Suprapubic skin (tissue), 4 donors: ENCODE measurements at regions not wholly inside any gene's neighbourhood (a gene's known extent, or its start where the extent isn't known, plus 50 kb on each side); places are given as distances from the start of the nearest gene placed in this dataset.

ENCODE experiments used
- DNase-seq, 2 donors: peaks; one replicate each; pipeline ENCODE4 v3.0.0-alpha.2; 2019; ENCODE audit warnings: low spot score in 2 of 2
- H3K27ac ChIP-seq: fragments of 200-600 bp; sonication (generic); one replicate; pipeline ENCODE4 v1.5.1; 2019
- H3K27me3 ChIP-seq: fragments of 200-600 bp; sonication (generic); one replicate; pipeline ENCODE4 v1.5.1; 2019
- H3K36me3 ChIP-seq: fragments of 200-600 bp; sonication (generic); one replicate; pipeline ENCODE4 v1.5.1; 2019
- H3K4me1 ChIP-seq: fragments of 200-600 bp; sonication (generic); one replicate; pipeline ENCODE4 v1.5.1; 2019
- H3K4me3 ChIP-seq: fragments of 200-600 bp; sonication (generic); one replicate; pipeline ENCODE4 v1.5.1; 2019; ENCODE audit warnings: mild to moderate bottlenecking
- H3K9me3 ChIP-seq: fragments of 200-600 bp; sonication (generic); one replicate; pipeline ENCODE4 v1.5.1; 2019
- EP300 ChIP-seq: sonication (generic); formaldehyde crosslinking; IDR thresholded peaks from one replicate; pipeline ENCODE4 v1.6.1; 2017; ENCODE audit warnings: antibody characterized with exemption
- POLR2A ChIP-seq, 2 donors: fragments of 450-650 bp; IDR thresholded peaks; one replicate each; pipeline ENCODE4 v1.6.1; 2017; ENCODE audit warnings: antibody characterized with exemption in 2 of 2, mild to moderate bottlenecking in 2 of 2, moderate library complexity in 2 of 2
- POLR2AphosphoS5 ChIP-seq, 3 donors: sonication (generic); formaldehyde crosslinking; IDR thresholded peaks; one replicate each; pipeline ENCODE4 v1.6.1; 2017; ENCODE audit warnings: antibody characterized with exemption in 3 of 3
- WGBS: methylation state at CpG from one replicate; pipeline ENCODE4 v1.1.5; 2018; 5-methylcytosine and 5-hydroxymethylcytosine counted together
- TF ChIP-seq, protein P1 (sequence below), 2 donors: fragments of 200-600 bp in 1 of 2; fragments of 450-650 bp in 1 of 2; sonication (generic) in 1 of 2; IDR thresholded peaks; one replicate each; pipeline ENCODE4 v1.5.1; 2016 to 2019; ENCODE audit warnings: antibody characterized with exemption in 2 of 2, mild to moderate bottlenecking in 1 of 2, moderate library complexity in 1 of 2

DNA sequence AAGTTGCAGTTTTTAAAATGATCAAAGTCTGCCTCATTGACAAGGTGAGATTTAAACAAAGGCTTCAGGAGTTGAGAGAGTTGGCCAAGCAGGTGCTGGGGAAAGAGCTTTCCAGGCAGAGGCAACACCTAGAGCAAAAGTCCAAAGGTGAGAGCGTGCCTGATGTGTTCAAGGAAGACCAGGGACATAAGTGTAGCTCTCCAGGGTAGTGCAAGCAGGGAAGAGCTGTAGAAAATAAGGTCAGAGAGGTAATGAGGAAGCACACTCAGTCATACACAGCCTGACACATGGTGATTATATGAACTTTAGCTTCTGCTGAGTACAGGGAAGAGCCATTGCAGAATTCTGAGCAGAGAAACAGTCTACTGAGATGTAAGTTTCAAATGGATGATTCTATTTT lies 265.0 kb upstream of the NWD2 start:
- Histone ChIP-seq H3K27ac (no peak overlapping the region), H3K9me3 (no peaks in the 10 kb centered on the region), H3K36me3 (no peaks in the 10 kb centered on the region), H3K4me1 (no peaks in the 10 kb centered on the region), H3K4me3 (no peak overlapping the region), H3K27me3 (no peaks in the 10 kb centered on the region)
- 64% methylated on average over 1 of the region's 1 CpG for WGBS
- no peak for DNase-seq
- TF ChIP-seq, protein P1, sequence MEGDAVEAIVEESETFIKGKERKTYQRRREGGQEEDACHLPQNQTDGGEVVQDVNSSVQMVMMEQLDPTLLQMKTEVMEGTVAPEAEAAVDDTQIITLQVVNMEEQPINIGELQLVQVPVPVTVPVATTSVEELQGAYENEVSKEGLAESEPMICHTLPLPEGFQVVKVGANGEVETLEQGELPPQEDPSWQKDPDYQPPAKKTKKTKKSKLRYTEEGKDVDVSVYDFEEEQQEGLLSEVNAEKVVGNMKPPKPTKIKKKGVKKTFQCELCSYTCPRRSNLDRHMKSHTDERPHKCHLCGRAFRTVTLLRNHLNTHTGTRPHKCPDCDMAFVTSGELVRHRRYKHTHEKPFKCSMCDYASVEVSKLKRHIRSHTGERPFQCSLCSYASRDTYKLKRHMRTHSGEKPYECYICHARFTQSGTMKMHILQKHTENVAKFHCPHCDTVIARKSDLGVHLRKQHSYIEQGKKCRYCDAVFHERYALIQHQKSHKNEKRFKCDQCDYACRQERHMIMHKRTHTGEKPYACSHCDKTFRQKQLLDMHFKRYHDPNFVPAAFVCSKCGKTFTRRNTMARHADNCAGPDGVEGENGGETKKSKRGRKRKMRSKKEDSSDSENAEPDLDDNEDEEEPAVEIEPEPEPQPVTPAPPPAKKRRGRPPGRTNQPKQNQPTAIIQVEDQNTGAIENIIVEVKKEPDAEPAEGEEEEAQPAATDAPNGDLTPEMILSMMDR (IDR thresholded peaks at IDR 0.05) = no peak
- no peak for TF ChIP-seq EP300
- no peak for TF ChIP-seq POLR2A (IDR thresholded peaks at IDR 0.05)
- TF ChIP-seq POLR2AphosphoS5 (IDR thresholded peaks at IDR 0.05) = no peak

DNA sequence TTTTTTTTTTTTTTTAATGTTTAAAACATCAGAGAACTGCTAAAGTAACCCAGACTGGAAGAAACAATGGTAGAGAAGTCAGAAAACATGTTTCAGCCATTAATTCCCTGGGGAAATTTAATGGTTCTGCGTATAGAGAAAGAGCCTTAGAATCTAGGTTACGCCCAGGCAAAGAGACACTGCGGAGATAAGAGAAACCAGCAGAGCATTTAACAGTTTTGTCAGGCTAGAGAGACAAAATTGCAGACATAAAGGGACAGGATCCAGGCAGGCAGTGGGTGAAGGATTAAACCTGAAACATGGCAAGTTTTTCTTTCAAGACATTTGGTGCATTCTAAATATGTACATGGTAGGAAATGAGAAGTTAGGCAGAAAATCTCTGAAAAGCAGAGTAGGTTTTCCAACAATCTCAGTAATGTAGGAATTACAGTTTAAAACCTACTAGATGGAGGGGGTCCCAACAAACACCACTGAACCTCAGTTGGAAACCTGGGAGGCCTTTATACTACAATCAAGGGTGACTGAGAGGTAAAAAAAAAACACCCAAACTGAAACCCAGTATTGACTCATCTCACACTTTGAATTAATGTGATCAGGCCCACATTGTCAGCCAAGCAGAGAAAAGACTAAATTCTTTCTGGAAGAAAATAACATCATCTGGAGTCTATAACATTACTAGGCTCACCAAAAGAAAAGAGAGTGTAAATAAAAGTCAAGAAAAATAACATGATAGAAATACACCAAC lies 254.2 kb upstream of the NWD2 start:
- Histone ChIP-seq H3K27ac (no peak overlapping the region), H3K36me3 (no peaks in the 10 kb centered on the region), H3K27me3 (no peaks in the 10 kb centered on the region), H3K4me1 (no peaks in the 10 kb centered on the region), H3K9me3 (no peaks in the 10 kb centered on the region), H3K4me3 (no peak overlapping the region)
- TF ChIP-seq POLR2A (IDR thresholded peaks at IDR 0.05) = no peak
- TF ChIP-seq, protein P1 (IDR thresholded peaks at IDR 0.05) = no peak
- no peak for TF ChIP-seq POLR2AphosphoS5 (IDR thresholded peaks at IDR 0.05)
- TF ChIP-seq EP300 = no peak
- DNase-seq = no peak
- 69% methylated on average over 3 of the region's 3 CpGs for WGBS

DNA sequence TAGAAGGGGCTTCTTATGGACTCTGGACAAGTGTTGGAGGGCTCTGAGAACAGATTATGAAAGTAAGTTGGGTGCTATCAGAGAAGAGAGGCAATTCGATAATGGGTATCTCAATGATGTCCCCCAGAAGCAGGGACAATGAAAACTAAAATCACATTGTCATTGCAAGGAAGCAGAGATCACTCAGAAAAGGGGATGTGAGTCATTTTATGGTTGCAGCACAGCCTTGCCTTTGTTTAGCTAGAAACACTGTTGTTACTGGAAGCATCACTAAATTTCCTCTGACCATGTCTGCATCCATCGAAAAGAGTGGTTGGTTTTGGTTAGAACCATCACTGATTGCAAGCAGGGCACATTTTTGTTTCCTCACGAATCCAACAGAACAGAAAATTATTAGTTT lies 246.8 kb upstream of the NWD2 start:
- Histone ChIP-seq H3K9me3 (no peaks in the 10 kb centered on the region), H3K36me3 (no peaks in the 10 kb centered on the region), H3K4me3 (no peak overlapping the region), H3K27ac (no peak overlapping the region), H3K4me1 (no peaks in the 10 kb centered on the region), H3K27me3 (no peaks in the 10 kb centered on the region)
- DNase-seq = no peak
- WGBS = 77% methylated on average over 3 of the region's 3 CpGs
- TF ChIP-seq POLR2A (IDR thresholded peaks at IDR 0.05) (no peak), POLR2AphosphoS5 (IDR thresholded peaks at IDR 0.05) (no peak), EP300 (no peak)
- TF ChIP-seq, protein P1 (IDR thresholded peaks at IDR 0.05) = no peak

DNA sequence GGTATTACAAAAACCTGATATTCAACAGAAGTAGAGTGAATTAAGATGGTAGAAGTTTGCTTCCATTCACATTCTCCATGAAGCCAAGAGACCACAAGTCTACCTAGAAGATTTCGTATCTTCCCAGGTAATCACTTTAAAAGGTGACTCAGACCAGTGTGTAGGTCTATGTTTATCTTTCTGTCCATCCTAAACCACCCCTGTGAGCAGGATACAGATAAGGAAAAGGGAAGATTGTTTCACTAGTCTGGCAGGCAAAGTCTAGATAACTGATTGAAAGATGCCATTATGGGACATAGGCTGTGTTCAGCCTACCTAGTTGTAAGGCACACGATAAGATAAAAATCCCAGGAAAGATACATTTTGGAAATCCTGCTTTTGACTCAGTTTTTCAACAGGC lies 244.3 kb upstream of the NWD2 start:
- no peak for DNase-seq
- WGBS = 94% methylated on average over 2 of the region's 2 CpGs
- Histone ChIP-seq H3K36me3 (no peaks in the 10 kb centered on the region), H3K4me1 (no peaks in the 10 kb centered on the region), H3K9me3 (no peaks in the 10 kb centered on the region), H3K4me3 (no peak overlapping the region), H3K27me3 (no peaks in the 10 kb centered on the region), H3K27ac (no peak overlapping the region)
- TF ChIP-seq POLR2AphosphoS5 (IDR thresholded peaks at IDR 0.05) = no peak
- no peak for TF ChIP-seq EP300
- no peak for TF ChIP-seq POLR2A (IDR thresholded peaks at IDR 0.05)
- TF ChIP-seq, protein P1 (IDR thresholded peaks at IDR 0.05) = no peak

DNA sequence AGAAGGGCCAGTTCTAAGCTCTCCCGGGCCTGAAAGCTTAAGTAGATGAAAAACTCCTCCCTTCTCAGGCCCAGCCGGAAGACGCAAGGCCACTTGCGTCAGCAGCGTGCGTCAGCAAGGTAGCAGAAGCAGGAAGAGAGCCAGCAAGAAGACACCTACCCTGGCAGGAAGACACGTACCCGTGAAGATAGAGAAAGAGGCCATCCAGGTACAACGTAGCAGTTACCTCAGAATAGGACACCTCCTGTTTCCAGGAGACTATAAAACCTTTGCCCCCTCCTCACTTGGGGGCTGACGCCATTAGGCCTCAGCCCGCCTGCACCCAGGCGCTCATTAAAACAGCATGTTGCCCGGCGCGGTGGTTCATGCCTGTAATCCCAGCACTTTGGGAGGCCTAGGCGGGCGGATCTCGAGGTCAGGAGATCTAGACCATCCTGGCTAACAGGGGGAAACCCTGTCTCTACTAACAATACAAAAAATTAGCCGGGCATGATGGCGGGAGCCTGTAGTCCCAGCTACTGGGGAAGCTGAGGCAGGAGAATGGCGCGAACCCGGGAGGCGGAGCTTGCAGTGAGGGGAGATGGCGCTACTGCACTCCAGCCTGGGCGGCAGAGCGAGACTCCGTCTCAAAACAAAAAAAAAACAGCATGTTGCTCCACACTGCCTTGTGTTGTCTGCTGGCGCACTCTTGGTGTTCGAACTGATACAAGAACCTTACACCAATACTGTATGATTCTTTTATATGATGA lies 242.7 kb upstream of the NWD2 start:
- 93% methylated on average over 29 of the region's 30 CpGs for WGBS

More for the DNA sequence above, 242.7 kb upstream of the NWD2 start:
- no peaks in the 10 kb centered on the region for H3K9me3 ChIP-seq
- TF ChIP-seq POLR2AphosphoS5 (IDR thresholded peaks at IDR 0.05) (no peak), EP300 (no peak), POLR2A (IDR thresholded peaks at IDR 0.05) (no peak)
- TF ChIP-seq, protein P1 (IDR thresholded peaks at IDR 0.05) = no peak
- H3K36me3 ChIP-seq = no peaks in the 10 kb centered on the region
- no peaks in the 10 kb centered on the region for H3K27me3 ChIP-seq
- H3K4me1 ChIP-seq = no peaks in the 10 kb centered on the region
- no peak for DNase-seq
- no peak overlapping the region for H3K4me3 ChIP-seq
- H3K27ac ChIP-seq = no peak overlapping the region
